ENCODE measurements at regions not wholly inside any gene's neighbourhood (a gene's known extent, or its start where the extent isn't known, plus 50 kb on each side); places are given as distances from the start of the nearest gene placed in this dataset.
A peak's percentile ranks its signal among the peaks of the same experiment; 100 is the strongest.

DNA sequence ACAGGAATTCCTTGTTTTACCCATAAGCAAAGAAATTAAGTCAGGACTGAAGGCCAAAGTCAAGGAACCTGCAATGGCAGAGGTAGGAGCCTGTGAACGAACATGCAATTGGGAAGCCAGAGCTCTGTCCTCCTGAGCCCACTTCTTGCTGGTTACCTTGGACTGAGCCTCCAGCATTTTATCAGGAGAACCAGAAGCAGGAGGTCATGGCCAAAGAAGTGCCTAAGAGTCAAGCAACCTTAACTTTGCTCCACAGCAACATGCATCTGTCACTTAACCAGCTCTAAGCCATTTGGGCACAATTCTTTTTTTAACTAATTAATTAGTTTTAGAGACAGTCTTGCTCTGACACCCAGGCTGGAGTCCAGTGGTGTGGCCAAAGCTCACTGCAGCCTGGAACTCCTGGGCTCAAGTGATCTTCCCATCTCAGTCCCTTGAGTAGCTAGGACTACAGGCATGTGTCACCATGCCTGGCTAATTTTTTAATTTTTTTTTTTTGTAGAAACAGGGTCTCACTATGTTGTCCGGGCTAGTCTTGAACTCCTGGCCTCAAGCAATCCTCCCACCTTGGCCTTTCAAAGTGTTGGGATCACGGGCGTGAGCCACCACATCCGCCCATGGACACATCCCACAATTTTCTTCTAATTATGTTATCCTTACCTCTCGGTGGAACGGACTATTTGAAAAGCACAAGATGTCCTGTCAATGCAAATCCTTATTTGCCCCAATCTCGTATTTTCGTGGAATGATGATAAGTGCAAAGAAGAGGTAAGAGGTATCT lies 334.2 kb downstream of the CD83 start:
- WGBS (ENCODE audit: insufficient coverage), result 96% methylated on average over 5 of the region's 9 CpGs
- H3K9me3 ChIP-seq (ENCODE audit: control insufficient read depth, insufficient read depth, low read length), result no peaks in the 10 kb centered on the region
- DNase-seq (ENCODE audit: low read depth in 4 of 6, low spot score in 6 of 6), result no peak

DNA sequence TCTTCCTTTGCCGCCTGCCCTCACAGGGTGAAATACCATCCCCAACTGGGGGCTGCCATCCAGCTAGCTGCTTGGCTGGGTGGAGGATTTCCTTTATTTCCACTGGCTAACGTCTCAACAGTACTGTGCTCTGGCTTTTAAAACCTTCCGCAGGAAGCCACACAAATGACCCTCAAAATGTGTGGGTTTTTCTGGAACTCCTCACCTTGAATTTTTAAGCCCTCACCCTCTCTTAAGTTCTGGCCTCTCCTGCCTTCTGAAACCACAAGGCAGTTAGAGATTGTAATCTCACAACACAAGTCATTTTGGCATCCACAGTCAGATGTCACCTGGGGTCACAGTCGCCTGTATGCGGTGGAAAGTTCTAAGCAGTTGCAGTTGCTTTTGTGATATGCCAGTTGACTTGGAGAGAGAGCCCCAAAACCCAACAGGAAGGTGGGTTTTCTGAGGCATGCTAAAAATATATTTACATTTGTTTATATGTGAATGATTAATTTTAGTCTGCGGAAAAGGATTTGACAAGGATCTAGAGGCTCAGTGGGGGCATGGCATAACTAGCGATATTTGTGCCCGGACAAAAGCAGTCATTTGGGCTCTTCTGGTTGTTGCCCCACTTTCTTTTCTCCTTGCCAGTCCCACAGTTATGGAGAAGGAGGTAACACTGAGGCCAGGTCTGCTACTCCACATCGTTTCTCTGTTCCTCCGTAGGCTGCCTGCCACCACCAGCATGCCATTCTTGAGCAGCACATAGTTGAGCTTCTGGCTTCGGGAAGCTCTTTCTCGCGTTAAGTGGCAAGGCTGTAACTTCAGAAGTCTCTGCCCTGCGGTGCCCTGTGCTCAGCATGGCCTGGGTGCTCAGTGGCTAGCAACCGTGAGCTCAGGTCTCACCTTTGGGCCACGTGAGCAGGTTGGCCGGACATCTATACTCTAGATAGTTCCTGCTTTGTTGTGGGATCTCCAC lies 335.3 kb downstream of the CD83 start:
- Histone ChIP-seq H3K9me3 (ENCODE audit: control insufficient read depth, insufficient read depth, low read length) (no peaks in the 10 kb centered on the region), H3K4me3 (ENCODE audit: low read depth, low read length) (no peak overlapping the region), H3K27me3 (ENCODE audit: control insufficient read depth, insufficient read depth, low read length) (no peaks in the 10 kb centered on the region), H3K36me3 (ENCODE audit: control insufficient read depth, insufficient read depth, low read length) (no peaks in the 10 kb centered on the region), H3K4me1 (ENCODE audit: control insufficient read depth, insufficient read depth, low read length) (peaks cover 4% of the 10 kb centered on the region), H3K27ac (ENCODE audit: low read depth, low read length) (no peak overlapping the region)
- WGBS (ENCODE audit: insufficient coverage), result 93% methylated on average over 13 of the region's 17 CpGs
- no peak for DNase-seq (ENCODE audit: low read depth in 4 of 6, low spot score in 6 of 6)

More for the DNA sequence above, 334.2 kb downstream of the CD83 start:
- Histone ChIP-seq H3K4me3 (ENCODE audit: low read depth, low read length) (no peak overlapping the region), H3K27me3 (ENCODE audit: control insufficient read depth, insufficient read depth, low read length) (no peaks in the 10 kb centered on the region), H3K36me3 (ENCODE audit: control insufficient read depth, insufficient read depth, low read length) (no peaks in the 10 kb centered on the region), H3K27ac (ENCODE audit: low read depth, low read length) (no peak overlapping the region), H3K4me1 (ENCODE audit: control insufficient read depth, insufficient read depth, low read length) (peaks cover 4% of the 10 kb centered on the region)

DNA sequence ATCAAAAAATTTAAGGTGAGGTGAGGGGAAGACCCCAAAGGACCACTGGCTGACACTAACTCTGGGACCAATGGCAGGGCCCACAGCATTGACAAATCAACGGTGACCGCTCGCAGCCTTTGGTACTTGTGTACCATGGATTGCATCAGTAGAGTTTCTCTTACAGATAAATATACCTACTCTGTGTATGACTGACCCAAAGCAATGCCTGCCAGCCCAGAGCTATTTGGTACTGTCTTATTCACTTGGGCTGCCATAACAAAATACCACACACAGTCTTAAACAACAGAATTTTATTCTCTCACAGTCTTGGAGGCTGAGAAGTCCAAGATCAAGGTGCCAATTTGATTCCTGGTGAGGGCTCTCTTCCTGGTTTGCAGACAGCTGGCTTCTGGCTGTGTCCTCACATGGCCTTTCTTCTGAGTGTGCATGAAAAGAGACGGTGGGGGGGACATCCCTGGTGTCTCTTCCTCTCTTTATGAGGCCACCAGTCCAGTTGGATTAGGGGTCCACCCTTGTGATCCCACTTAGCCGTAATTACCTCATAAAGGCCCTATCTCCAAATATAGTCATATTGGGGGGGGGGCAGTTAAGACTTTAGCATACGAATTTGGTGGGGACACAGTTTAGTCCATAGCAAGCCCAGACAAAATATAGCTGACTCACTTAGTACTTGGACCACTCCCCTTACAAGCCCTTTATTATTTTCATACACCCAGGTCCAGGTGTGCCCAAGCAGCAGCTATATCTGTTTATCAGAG lies 336.3 kb downstream of the CD83 start:
- no peak overlapping the region for H3K4me3 ChIP-seq (ENCODE audit: low read depth, low read length)
- no peaks in the 10 kb centered on the region for H3K36me3 ChIP-seq (ENCODE audit: control insufficient read depth, insufficient read depth, low read length)
- peaks cover 4% of the 10 kb centered on the region for H3K4me1 ChIP-seq (ENCODE audit: control insufficient read depth, insufficient read depth, low read length)
- H3K9me3 ChIP-seq (ENCODE audit: control insufficient read depth, insufficient read depth, low read length), result no peaks in the 10 kb centered on the region
- H3K27me3 ChIP-seq (ENCODE audit: control insufficient read depth, insufficient read depth, low read length), result no peaks in the 10 kb centered on the region
- no peak overlapping the region for H3K27ac ChIP-seq (ENCODE audit: low read depth, low read length)
- no peak for DNase-seq (ENCODE audit: low read depth in 4 of 6, low spot score in 6 of 6)
- 57% methylated on average over 1 of the region's 6 CpGs for WGBS (ENCODE audit: insufficient coverage)

DNA sequence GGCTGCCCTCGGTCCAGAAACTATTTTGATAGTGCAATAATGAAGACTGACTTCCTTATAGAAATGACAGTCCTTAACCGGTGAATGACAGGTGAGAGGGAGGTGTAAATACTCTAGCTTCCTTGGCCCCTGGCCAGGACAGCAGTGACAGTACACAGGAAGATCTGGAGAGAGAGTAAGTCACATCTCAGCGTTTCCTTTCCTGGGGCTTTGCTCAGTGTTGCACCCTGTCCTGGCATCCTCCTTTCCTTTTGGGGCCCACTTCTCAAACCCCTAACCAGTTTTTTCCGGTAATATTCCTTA lies 336.9 kb downstream of the CD83 start:
- Histone ChIP-seq H3K27me3 (ENCODE audit: control insufficient read depth, insufficient read depth, low read length) (no peaks in the 10 kb centered on the region), H3K4me3 (ENCODE audit: low read depth, low read length) (no peak overlapping the region), H3K36me3 (ENCODE audit: control insufficient read depth, insufficient read depth, low read length) (no peaks in the 10 kb centered on the region), H3K27ac (ENCODE audit: low read depth, low read length) (no peak overlapping the region), H3K4me1 (ENCODE audit: control insufficient read depth, insufficient read depth, low read length) (peaks cover 4% of the 10 kb centered on the region), H3K9me3 (ENCODE audit: control insufficient read depth, insufficient read depth, low read length) (no peaks in the 10 kb centered on the region)
- no peak for DNase-seq (ENCODE audit: low read depth in 4 of 6, low spot score in 6 of 6)
- whole genome bisulfite sequencing (ENCODE audit: insufficient coverage), result 95% methylated on average over 2 of the region's 4 CpGs

DNA sequence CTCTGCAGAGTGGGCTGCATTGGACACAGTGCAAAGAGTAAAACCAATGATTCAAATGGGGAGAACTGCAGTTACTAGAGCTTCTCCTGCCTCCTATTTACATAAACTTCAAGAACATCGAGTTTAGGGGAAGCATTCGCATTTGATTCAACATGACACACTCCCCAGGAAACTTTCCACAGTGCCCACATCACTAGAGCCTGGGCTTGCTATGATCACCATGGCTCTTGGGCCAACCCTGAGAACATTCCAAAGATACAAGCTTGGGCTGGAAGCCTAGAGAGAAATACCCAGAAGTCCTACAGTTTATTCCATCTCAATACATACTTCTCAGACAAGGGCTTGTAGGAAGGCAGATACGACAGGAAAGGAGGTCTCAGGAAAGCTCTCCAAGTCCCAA lies 337.9 kb downstream of the CD83 start:
- Histone ChIP-seq H3K4me1 (ENCODE audit: control insufficient read depth, insufficient read depth, low read length) (no peaks in the 10 kb centered on the region), H3K27ac (ENCODE audit: low read depth, low read length) (no peak overlapping the region), H3K36me3 (ENCODE audit: control insufficient read depth, insufficient read depth, low read length) (no peaks in the 10 kb centered on the region), H3K9me3 (ENCODE audit: control insufficient read depth, insufficient read depth, low read length) (no peaks in the 10 kb centered on the region), H3K27me3 (ENCODE audit: control insufficient read depth, insufficient read depth, low read length) (no peaks in the 10 kb centered on the region), H3K4me3 (ENCODE audit: low read depth, low read length) (no peak overlapping the region)
- WGBS (ENCODE audit: insufficient coverage), result 96% methylated on average over 3 of the region's 3 CpGs
- no peak for DNase-seq (ENCODE audit: low read depth in 4 of 6, low spot score in 6 of 6)

DNA sequence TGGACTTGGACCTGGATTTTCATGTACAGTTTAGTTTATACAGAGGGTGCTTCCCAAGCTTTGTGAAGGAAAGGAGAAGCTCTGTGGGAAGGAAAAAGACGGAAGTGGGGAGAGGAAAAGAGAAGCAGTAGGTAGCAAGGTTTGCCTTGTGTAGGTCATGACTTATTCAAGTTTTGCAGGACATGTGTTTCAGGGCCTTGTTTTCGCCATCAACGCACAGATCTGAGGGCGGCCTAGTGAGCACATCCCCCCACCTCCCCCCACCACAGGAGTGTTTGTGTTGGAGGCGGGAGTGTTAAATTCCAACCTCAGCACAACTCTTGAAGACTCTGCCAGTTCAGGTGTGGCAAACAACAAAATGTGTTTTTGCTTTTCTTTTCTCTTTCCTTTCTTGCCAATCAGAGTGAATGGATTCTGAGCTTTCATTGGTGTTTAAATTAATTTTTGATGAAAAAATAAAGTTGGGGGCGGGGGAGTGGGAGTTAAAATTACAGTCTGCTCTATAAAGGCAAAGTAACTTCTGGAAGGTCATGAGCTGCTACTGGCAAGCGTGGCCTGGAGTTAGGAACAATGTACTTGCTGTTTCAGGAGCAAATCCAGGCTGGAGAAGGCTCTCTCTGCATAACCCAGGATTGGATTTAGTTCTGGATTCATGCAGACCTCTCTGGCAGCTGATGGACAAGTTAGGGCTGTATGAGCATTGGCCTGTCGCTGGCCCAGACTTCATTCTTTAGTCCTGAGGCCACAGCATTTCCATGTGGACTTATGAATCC lies 338.5 kb downstream of the CD83 start:
- Histone ChIP-seq H3K36me3 (ENCODE audit: control insufficient read depth, insufficient read depth, low read length) (no peaks in the 10 kb centered on the region), H3K27me3 (ENCODE audit: control insufficient read depth, insufficient read depth, low read length) (no peaks in the 10 kb centered on the region), H3K27ac (ENCODE audit: low read depth, low read length) (no peak overlapping the region), H3K4me1 (ENCODE audit: control insufficient read depth, insufficient read depth, low read length) (no peaks in the 10 kb centered on the region), H3K9me3 (ENCODE audit: control insufficient read depth, insufficient read depth, low read length) (no peaks in the 10 kb centered on the region), H3K4me3 (ENCODE audit: low read depth, low read length) (no peak overlapping the region)
- DNase-seq (ENCODE audit: low read depth in 4 of 6, low spot score in 6 of 6), result no peak
- 85% methylated on average over 4 of the region's 8 CpGs for WGBS (ENCODE audit: insufficient coverage)

DNA sequence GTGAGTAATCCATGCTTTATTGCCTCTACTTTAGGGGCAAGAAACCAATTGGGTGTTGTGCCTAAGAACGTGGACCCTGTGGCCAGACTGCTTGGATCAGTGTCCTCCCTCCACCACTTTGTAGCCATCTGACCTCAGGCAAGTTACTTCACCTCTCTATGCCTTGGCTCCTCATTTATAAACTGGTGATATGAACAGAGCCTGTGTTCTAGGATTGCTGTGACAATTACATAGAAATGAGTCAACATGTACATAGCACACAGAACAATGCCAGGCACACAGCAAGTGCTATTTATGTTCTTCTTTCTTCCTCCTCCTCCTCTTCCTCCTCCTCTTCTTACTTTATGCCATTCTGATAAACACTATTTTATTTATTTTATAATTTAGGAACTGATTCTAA lies 339.4 kb downstream of the CD83 start:
- H3K27me3 ChIP-seq (ENCODE audit: control insufficient read depth, insufficient read depth, low read length), result no peaks in the 10 kb centered on the region
- no CpG with 5 or more reads among the region's 1 CpG for WGBS (ENCODE audit: insufficient coverage)
- no peaks in the 10 kb centered on the region for H3K36me3 ChIP-seq (ENCODE audit: control insufficient read depth, insufficient read depth, low read length)
- H3K9me3 ChIP-seq (ENCODE audit: control insufficient read depth, insufficient read depth, low read length), result no peaks in the 10 kb centered on the region
- H3K27ac ChIP-seq (ENCODE audit: low read depth, low read length), result no peak overlapping the region
- no peak overlapping the region for H3K4me3 ChIP-seq (ENCODE audit: low read depth, low read length)
- DNase-seq (ENCODE audit: low read depth in 4 of 6, low spot score in 6 of 6), result no peak
- no peaks in the 10 kb centered on the region for H3K4me1 ChIP-seq (ENCODE audit: control insufficient read depth, insufficient read depth, low read length)

DNA sequence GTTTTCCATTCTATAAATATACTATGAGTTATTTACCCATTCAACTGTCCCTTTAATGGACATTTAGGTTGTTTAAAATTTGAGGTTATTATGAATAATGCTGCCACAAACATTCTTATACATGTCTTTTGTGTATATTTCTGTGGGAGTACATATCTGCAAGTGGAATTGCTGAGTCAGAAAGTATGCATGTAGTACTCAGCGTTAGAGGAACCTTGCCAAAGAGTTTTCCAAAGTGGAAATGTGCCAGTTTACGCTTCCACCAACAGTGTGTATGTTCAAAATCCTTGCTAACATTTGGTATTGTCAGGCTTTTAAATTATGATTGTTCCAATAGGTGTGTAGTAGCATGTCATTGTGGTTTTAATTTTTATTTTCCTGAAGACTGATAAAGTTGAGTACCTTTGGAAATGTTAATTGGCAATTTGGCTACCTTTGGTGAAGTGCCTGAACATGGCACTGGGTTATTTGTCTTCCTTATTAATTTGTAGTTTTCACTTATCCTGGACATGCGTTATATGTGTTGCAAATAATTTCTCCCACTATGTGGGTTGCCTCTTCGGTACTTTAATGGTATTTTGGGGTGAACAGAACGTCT lies 341.2 kb downstream of the CD83 start:
- no peaks in the 10 kb centered on the region for H3K9me3 ChIP-seq (ENCODE audit: control insufficient read depth, insufficient read depth, low read length)
- no peak overlapping the region for H3K4me3 ChIP-seq (ENCODE audit: low read depth, low read length)
- H3K4me1 ChIP-seq (ENCODE audit: control insufficient read depth, insufficient read depth, low read length), result no peaks in the 10 kb centered on the region
- no peaks in the 10 kb centered on the region for H3K36me3 ChIP-seq (ENCODE audit: control insufficient read depth, insufficient read depth, low read length)
- no peaks in the 10 kb centered on the region for H3K27me3 ChIP-seq (ENCODE audit: control insufficient read depth, insufficient read depth, low read length)
- peak in 1 of 6 donors; percentile 9 for DNase-seq (ENCODE audit: low read depth in 4 of 6, low spot score in 6 of 6)
- 88% methylated on average over 2 of the region's 5 CpGs for WGBS (ENCODE audit: insufficient coverage)
- no peak overlapping the region for H3K27ac ChIP-seq (ENCODE audit: low read depth, low read length)

DNA sequence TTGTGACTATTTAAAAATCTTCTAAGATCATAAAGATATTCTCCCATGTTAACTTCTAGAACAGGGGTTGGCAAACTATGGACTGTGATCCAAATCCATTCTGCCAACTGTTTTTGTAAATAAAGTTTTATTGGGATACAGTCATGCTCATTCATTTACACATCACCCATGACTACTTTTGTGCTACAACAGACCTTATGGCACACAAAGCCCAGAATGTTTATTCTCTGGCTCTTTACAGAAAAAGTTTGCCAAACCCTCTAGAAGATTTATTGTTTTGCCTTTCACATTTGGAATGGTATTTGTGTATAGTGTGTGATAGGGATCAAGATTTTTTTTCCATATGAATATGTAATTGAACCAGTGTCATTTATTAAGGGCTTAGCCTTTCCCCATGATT lies 341.7 kb downstream of the CD83 start:
- no peak for DNase-seq (ENCODE audit: low read depth in 4 of 6, low spot score in 6 of 6)
- Histone ChIP-seq H3K27me3 (ENCODE audit: control insufficient read depth, insufficient read depth, low read length) (no peaks in the 10 kb centered on the region), H3K27ac (ENCODE audit: low read depth, low read length) (no peak overlapping the region), H3K9me3 (ENCODE audit: control insufficient read depth, insufficient read depth, low read length) (no peaks in the 10 kb centered on the region), H3K36me3 (ENCODE audit: control insufficient read depth, insufficient read depth, low read length) (no peaks in the 10 kb centered on the region), H3K4me1 (ENCODE audit: control insufficient read depth, insufficient read depth, low read length) (no peaks in the 10 kb centered on the region), H3K4me3 (ENCODE audit: low read depth, low read length) (no peak overlapping the region)
